PC-3 (cell line): ENCODE measurements at regions not wholly inside any gene's neighbourhood (a gene's known extent, or its start where the extent isn't known, plus 50 kb on each side); places are given as distances from the start of the nearest gene placed in this dataset.

Experiments used
- ATAC-seq: fragments of 200-7000 bp; cut with Tn5 transposase; 2 replicates; pipeline ENCODE4 v1.9.1; 2020; ENCODE audit warnings: mild to moderate bottlenecking, moderate library complexity
- BruUV-seq: library from RNA; stranded (reverse); fragments of 400-500 nt; replicated peaks from 2 replicates; lab custom pipeline; 2021; lab: Mats Ljungman, UMichigan
- CTCF ChIA-PET: fragments of 300-600 bp; sonication (Branson Sonifier 250); formaldehyde crosslinking; loops from one replicate; lab custom pipeline; 2022; ENCODE audit warnings: antibody characterized with exemption; lab: Charles Lee
- POLR2A ChIA-PET: fragments of 300-600 bp; sonication (Branson Sonifier 250); formaldehyde crosslinking; loops from one replicate; lab custom pipeline; 2022; ENCODE audit warnings: antibody characterized with exemption; ENCODE audit not compliant: unreplicated experiment; lab: Charles Lee
- DNase-seq: peaks from one replicate; pipeline ENCODE4 v3.0.0-alpha.2; 2015
- H2AFZ ChIP-seq: fragments of 300-600 bp; sonication (generic); 2 replicates; pipeline ENCODE4 v1.6.0; 2016; ENCODE audit warnings: antibody characterized with exemption, low read length
- H3F3A ChIP-seq: fragments of 300-600 bp; sonication (generic); one replicate; pipeline ENCODE4 v1.6.0; 2017; ENCODE audit warnings: antibody characterized with exemption, low read length, control low read depth, mild to moderate bottlenecking; ENCODE audit not compliant: unreplicated experiment
- H3K27ac ChIP-seq: fragments of 300-600 bp; sonication (generic); 2 replicates; pipeline ENCODE4 v1.5.1; 2016; ENCODE audit warnings: mild to moderate bottlenecking, low read length
- H3K27me3 ChIP-seq: fragments of 300-600 bp; sonication (generic); 2 replicates; pipeline ENCODE4 v1.6.1; 2016; ENCODE audit warnings: low read length, mixed read lengths
- H3K36me3 ChIP-seq: fragments of 300-600 bp; sonication (generic); 2 replicates; pipeline ENCODE4 v1.6.1; 2016; ENCODE audit warnings: low read depth, mixed run types, low read length, mixed read lengths
- H3K4me1 ChIP-seq: fragments of 300-600 bp; sonication (generic); 2 replicates; pipeline ENCODE4 v1.5.1; 2016; ENCODE audit warnings: low read length; ENCODE audit not compliant: insufficient read depth
- H3K4me2 ChIP-seq: fragments of 300-600 bp; sonication (generic); 2 replicates; pipeline ENCODE4 v1.6.0; 2016; ENCODE audit warnings: low read length
- H3K4me3 ChIP-seq: fragments of 300-600 bp; sonication (generic); 2 replicates; pipeline ENCODE4 v1.5.1; 2016; ENCODE audit warnings: mild to moderate bottlenecking, low read length, mixed read lengths
- H3K79me2 ChIP-seq: fragments of 300-600 bp; sonication (generic); 2 replicates; pipeline ENCODE4 v1.6.1; 2017; ENCODE audit warnings: low read length, mixed read lengths
- H3K9ac ChIP-seq: fragments of 300-600 bp; sonication (generic); 2 replicates; pipeline ENCODE4 v1.6.0; 2016; ENCODE audit warnings: mild to moderate bottlenecking, low read length
- H3K9me2 ChIP-seq: fragments of 300-600 bp; sonication (generic); replicated peaks from 2 replicates; pipeline ENCODE4 v1.6.1; 2016; ENCODE audit warnings: mixed run types, low read length, mixed read lengths
- H3K9me3 ChIP-seq: fragments of 300-600 bp; sonication (generic); 2 replicates; pipeline ENCODE4 v1.6.1; 2016; ENCODE audit warnings: low read length, mixed read lengths
- H4K20me1 ChIP-seq: fragments of 300-600 bp; sonication (generic); 2 replicates; pipeline ENCODE4 v1.6.1; 2016; ENCODE audit warnings: low read length, mixed read lengths
- EZH2 ChIP-seq: fragments of 300-600 bp; sonication (generic); IDR thresholded peaks from one replicate; pipeline ENCODE4 v1.6.1; 2017; ENCODE audit warnings: antibody characterized with exemption, mild to moderate bottlenecking, low read length; ENCODE audit not compliant: unreplicated experiment
- EZH2phosphoT487 ChIP-seq: fragments of 300-600 bp; sonication (generic); IDR thresholded peaks from 2 replicates; pipeline ENCODE4 v1.6.1; 2018; ENCODE audit warnings: mild to moderate bottlenecking, antibody characterized with exemption, low read length, borderline replicate concordance
- intact Hi-C: fragments of 100-400 bp; cut with micrococcal nuclease; formaldehyde crosslinking; loops from 2 replicates; pipeline ENCODE4 v1.9.0; 2023
- TF ChIP-seq, protein P1 (sequence below): fragments of 300-600 bp; sonication (generic); conservative IDR thresholded peaks from 2 replicates; pipeline ENCODE4 v1.5.1; 2017; ENCODE audit warnings: antibody characterized with exemption, low read depth, mild to moderate bottlenecking, low read length

DNA sequence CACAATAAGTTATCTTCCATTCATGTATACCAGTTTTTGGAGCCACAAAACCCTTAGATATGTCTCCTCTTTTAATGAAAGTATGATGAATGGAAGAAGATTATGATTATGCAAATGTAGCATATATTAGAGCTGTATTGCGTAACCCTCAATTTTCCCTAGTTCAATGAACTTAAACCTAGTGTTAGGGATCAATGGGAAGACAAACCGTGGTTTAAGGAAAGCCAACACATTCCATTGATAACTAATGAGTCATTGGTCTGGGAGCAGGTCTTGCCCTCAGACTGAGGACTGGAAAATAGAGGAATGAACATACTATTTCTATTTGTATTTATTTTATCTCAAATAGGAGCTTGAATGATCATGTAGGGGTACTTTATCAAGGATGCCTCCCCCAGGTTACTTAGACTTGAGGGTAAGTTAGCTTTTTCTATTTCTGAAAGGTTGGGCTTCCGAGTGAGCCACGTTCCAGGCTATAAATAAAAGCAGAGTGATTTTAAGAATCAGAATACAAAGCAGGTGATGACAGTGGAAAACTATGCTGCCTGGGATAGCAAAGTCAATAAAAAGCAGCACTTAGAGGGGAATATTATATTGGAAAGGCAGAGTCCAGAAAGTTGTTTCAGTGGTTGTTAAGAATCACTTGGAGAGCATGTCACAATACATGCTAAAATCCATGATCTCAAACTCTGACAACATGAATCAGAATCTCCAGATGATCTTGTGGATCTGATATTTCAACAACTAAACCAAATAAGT, 356.0 kb downstream of the ADAM29 start:
- no peaks in the 10 kb centered on the region for H3K27me3 ChIP-seq
- H3F3A ChIP-seq = no peaks in the 10 kb centered on the region
- H3K4me1 ChIP-seq = no peaks in the 10 kb centered on the region; the same call in 1 of the 2 replicates
- ChIA-PET CTCF (no interaction called here), POLR2A (no interaction called here)
- no peaks in the 10 kb centered on the region for H3K36me3 ChIP-seq
- intact Hi-C loops = no loop called here
- H3K4me3 ChIP-seq = no peak overlapping the region
- ATAC-seq (no peak), DNase-seq (peak; percentile 35)
- no peak overlapping the region for H2AFZ ChIP-seq
- H4K20me1 ChIP-seq = no peaks in the 10 kb centered on the region
- H3K79me2 ChIP-seq = no peaks in the 10 kb centered on the region
- H3K9me2 ChIP-seq = no peaks in the 10 kb centered on the region
- BruUV-seq = no TSS peak
- no peak overlapping the region for H3K9ac ChIP-seq
- TF ChIP-seq EZH2 (no peak), EZH2phosphoT487 (no peak)
- TF ChIP-seq, protein P1, sequence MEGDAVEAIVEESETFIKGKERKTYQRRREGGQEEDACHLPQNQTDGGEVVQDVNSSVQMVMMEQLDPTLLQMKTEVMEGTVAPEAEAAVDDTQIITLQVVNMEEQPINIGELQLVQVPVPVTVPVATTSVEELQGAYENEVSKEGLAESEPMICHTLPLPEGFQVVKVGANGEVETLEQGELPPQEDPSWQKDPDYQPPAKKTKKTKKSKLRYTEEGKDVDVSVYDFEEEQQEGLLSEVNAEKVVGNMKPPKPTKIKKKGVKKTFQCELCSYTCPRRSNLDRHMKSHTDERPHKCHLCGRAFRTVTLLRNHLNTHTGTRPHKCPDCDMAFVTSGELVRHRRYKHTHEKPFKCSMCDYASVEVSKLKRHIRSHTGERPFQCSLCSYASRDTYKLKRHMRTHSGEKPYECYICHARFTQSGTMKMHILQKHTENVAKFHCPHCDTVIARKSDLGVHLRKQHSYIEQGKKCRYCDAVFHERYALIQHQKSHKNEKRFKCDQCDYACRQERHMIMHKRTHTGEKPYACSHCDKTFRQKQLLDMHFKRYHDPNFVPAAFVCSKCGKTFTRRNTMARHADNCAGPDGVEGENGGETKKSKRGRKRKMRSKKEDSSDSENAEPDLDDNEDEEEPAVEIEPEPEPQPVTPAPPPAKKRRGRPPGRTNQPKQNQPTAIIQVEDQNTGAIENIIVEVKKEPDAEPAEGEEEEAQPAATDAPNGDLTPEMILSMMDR = no peak
- no peak overlapping the region for H3K4me2 ChIP-seq
- no peaks in the 10 kb centered on the region for H3K9me3 ChIP-seq
- H3K27ac ChIP-seq = no peak overlapping the region

DNA sequence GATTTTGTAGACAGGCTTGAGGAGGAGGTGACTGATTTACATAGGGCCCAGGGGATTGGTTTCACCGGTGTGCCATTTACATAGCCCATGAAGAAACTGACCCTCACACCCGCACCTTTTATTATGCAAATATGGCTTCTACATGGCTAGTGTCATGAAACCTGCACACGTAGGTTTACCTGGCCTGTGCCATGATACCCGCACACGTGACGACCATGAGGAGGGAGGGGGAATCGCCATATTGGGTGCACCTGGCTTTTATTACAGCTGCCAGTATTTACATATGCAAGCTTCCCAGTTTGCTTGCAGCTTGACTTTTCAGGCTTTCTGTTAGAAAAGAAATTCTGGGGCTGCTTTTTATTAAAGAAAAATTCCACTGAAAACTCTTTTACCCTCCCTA, 359.7 kb downstream of the ADAM29 start:
- POLR2A ChIA-PET = no interaction called here
- no peaks in the 10 kb centered on the region for H3F3A ChIP-seq
- intact Hi-C loops = no loop called here
- no peaks in the 10 kb centered on the region for H3K36me3 ChIP-seq
- no TSS peak for BruUV-seq
- H3K9ac ChIP-seq = no peak overlapping the region
- CTCF ChIA-PET = no interaction called here
- no peak for TF ChIP-seq EZH2
- TF ChIP-seq EZH2phosphoT487 = no peak
- TF ChIP-seq, protein P1 = no peak
- no peaks in the 10 kb centered on the region for H3K27me3 ChIP-seq
- H3K4me3 ChIP-seq = no peak overlapping the region
- no peaks in the 10 kb centered on the region for H4K20me1 ChIP-seq
- no peak for DNase-seq
- no peaks in the 10 kb centered on the region for H3K9me2 ChIP-seq
- H3K4me1 ChIP-seq = no peaks in the 10 kb centered on the region; the same call in 1 of the 2 replicates
- no peak for ATAC-seq
- H3K79me2 ChIP-seq = no peaks in the 10 kb centered on the region
- H3K4me2 ChIP-seq = no peak overlapping the region
- H2AFZ ChIP-seq = no peak overlapping the region
- H3K9me3 ChIP-seq = no peaks in the 10 kb centered on the region
- H3K27ac ChIP-seq = no peak overlapping the region

DNA sequence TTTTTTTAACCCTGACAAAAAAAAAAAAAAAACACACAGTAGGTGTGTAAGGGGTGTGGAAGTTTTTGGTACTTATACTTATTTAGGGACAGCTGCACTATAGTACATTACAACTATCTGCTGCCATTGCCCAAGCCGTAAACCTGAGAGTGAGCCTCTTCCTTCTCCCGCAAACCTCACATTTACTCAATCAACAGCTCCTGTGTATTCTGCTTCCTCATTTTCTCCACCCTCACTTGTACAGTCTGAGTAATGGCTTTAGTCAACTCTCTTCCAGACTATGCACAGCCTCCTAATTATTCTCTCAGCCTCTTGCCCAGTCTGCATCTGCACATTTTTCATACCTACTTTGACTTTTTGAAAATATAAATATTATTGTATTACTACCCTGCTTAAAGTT, 362.0 kb downstream of the ADAM29 start:
- no peak overlapping the region for H3K4me2 ChIP-seq
- no peaks in the 10 kb centered on the region for H4K20me1 ChIP-seq
- H3K36me3 ChIP-seq = no peaks in the 10 kb centered on the region
- POLR2A ChIA-PET = interaction anchor here (0.5 kb wide), 1 partner anchor 115 kb away, joined by 4 read pairs; no protein-coding TSS in a partner anchor
- no peak for DNase-seq
- no peak overlapping the region for H3K27ac ChIP-seq
- no peaks in the 10 kb centered on the region for H3K4me1 ChIP-seq
- H3K9ac ChIP-seq = no peak overlapping the region
- no peak for ATAC-seq
- no peaks in the 10 kb centered on the region for H3K9me3 ChIP-seq
- no peaks in the 10 kb centered on the region for H3K79me2 ChIP-seq
- TF ChIP-seq EZH2phosphoT487 (no peak), EZH2 (no peak)
- H3F3A ChIP-seq = no peaks in the 10 kb centered on the region
- H3K9me2 ChIP-seq = no peaks in the 10 kb centered on the region
- no peak overlapping the region for H2AFZ ChIP-seq
- intact Hi-C loops = loop anchor here (2.0 kb wide), 1 partner anchor 257 kb away; no protein-coding TSS in a partner anchor
- BruUV-seq = no TSS peak
- CTCF ChIA-PET = no interaction called here
- H3K4me3 ChIP-seq = no peak overlapping the region
- H3K27me3 ChIP-seq = no peaks in the 10 kb centered on the region
